Kidney (tissue), 13 donors: ENCODE measurements at regions not wholly inside any gene's neighbourhood (a gene's known extent, or its start where the extent isn't known, plus 50 kb on each side); places are given as distances from the start of the nearest gene placed in this dataset.

Experiments used
- DNase-seq, 5 donors: peaks; one replicate each; pipeline ENCODE4 v3.0.0-alpha.2; 2013 to 2020
- FAIRE-seq: peaks from 2 replicates; lab custom pipeline; 2012; peaks lifted over from hg19 to GRCh38; lab: Jason Lieb, UNC
- H3K27ac ChIP-seq, 2 donors: one replicate each; pipeline ENCODE4 v1.7.0; 2013; ENCODE audit warnings: low read depth in 2 of 2, low read length in 2 of 2, inconsistent platforms in 1 of 2
- H3K27me3 ChIP-seq: one replicate; pipeline ENCODE4 v1.7.1; 2013; ENCODE audit warnings: low read length, inconsistent platforms; ENCODE audit not compliant: control insufficient read depth, insufficient read depth
- H3K36me3 ChIP-seq, 3 donors: one replicate each; pipeline versions ENCODE4 v1.7.0 to v1.7.1; 2013; ENCODE audit warnings: low read length in 3 of 3, control low read depth in 1 of 3, inconsistent platforms in 1 of 3; ENCODE audit not compliant: insufficient read depth in 3 of 3, control insufficient read depth in 2 of 3
- H3K4me1 ChIP-seq, 3 donors: one replicate each; pipeline versions ENCODE4 v1.7.0 to v1.7.1; 2013; ENCODE audit warnings: low read length in 3 of 3, inconsistent platforms in 1 of 3, low read depth in 1 of 3; ENCODE audit not compliant: control insufficient read depth in 2 of 3, insufficient read depth in 2 of 3
- H3K4me3 ChIP-seq, 3 donors: one replicate each; pipeline versions ENCODE4 v1.7.0 to v1.8.1; 2013; ENCODE audit warnings: low read length in 3 of 3, control low read depth in 1 of 3, inconsistent platforms in 1 of 3
- H3K9ac ChIP-seq, 3 donors: one replicate each; pipeline versions ENCODE4 v1.7.0 to v1.7.1; 2013; ENCODE audit warnings: low read length in 3 of 3, control low read depth in 1 of 3, inconsistent platforms in 1 of 3
- H3K9me3 ChIP-seq, 3 donors: one replicate each; pipeline versions ENCODE4 v1.7.0 to v1.7.1; 2013; ENCODE audit warnings: low read length in 3 of 3, control low read depth in 1 of 3, inconsistent platforms in 1 of 3; ENCODE audit not compliant: control insufficient read depth in 2 of 3, insufficient read depth in 1 of 3
- CTCF ChIP-seq: IDR thresholded peaks from 3 replicates; pipeline ENCODE4 v1.5.1; 2012; ENCODE audit warnings: mild to moderate bottlenecking, moderate library complexity, borderline replicate concordance; ENCODE audit not compliant: insufficient read depth; ENCODE audit errors: extremely low read depth
- intact Hi-C: fragments of 100-400 bp; cut with DNase I; formaldehyde crosslinking; loops from one replicate; pipeline ENCODE4 v1.11.1; 2022
- donor health status: control.
- donor health status: control.
- donor health status: control.
- donor health status: control.
- donor health status: control.
- donor health status: DM: yes; HTN: yes; CAD: no.
- donor health status: Normal renal cell carcinoma (clear cell type).

- H3K36me3 ChIP-seq = no peaks in the 10 kb centered on the region
- FAIRE-seq = no peak
- TF ChIP-seq CTCF = no peak
Observed at GRCh38 chr2:167310442-167310841, 422.2 kb downstream of the XIRP2 start.

More at GRCh38 chr2:167310442-167310841, 422.2 kb downstream of the XIRP2 start:
- no peaks in the 10 kb centered on the region for H3K4me1 ChIP-seq
- no peak overlapping the region for H3K9ac ChIP-seq
- no peak overlapping the region for H3K27ac ChIP-seq
- intact Hi-C loops = no loop called here
- H3K9me3 ChIP-seq = no peaks in the 10 kb centered on the region
- H3K4me3 ChIP-seq = no peak overlapping the region
- no peaks in the 10 kb centered on the region for H3K27me3 ChIP-seq
- DNase-seq = no peak
